ENCODE measurements at regions not wholly inside any gene's neighbourhood (a gene's known extent, or its start where the extent isn't known, plus 50 kb on each side); places are given as distances from the start of the nearest gene placed in this dataset.

DNA sequence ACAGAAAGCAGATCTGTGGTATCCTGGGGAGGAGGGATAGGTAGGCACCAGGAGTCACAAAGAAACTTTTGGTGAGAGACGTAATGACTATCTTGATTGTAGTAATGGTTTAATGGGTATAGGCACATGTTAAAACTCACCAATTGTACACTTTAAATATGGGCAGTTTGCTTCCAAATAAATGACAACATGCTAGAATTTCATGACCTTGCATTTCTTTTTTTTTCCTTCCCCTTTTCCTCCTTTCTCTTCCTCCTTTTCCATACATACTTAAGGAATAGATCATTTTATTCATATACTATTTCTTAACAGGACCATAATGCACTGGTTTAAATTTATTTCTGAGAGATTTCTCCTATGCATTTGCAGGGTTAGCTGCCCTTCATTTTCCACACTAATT lies 341.8 kb downstream of the TMEM182 start:
- DNase-seq (ENCODE audit: low spot score) = no peak

DNA sequence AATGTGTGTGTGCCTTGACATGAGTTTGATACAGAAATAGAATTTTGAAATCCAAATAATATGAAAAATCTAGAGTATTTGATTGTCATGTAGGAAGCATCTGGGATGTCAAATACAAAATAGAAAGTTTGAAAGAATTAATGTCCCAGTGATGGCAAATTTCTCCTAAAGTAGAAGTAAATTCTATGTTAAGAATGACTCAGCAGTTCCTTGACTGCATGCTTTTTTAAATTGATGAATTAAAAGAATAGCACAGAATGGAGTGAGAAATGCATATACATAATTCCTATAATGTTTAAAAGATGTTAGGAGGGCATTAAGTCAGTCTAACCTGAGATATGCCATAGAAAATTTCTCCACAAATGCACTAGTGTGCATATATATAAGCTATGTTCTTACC lies 357.5 kb downstream of the TMEM182 start:
- DNase-seq (ENCODE audit: low spot score) = no peak

DNA sequence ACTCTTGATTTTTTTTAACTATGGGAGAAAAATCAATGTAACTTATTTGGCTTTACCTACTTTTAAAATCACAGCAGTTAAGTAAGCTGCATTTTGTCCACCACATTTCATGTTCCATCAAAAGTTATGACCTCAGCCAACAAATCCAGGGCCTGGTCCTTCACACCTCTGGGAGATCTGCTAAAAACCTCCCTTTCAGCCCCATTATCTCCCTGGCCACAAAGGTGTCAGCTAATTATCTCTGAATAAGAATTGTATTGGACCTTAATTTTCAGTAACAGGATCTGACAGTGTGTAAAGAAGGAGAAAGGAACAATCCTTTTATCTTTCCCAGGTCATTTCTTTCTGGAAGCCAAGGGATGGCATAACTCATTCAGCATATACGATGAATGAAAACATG lies 359.3 kb downstream of the TMEM182 start:
- DNase-seq (ENCODE audit: low spot score) = no peak

DNA sequence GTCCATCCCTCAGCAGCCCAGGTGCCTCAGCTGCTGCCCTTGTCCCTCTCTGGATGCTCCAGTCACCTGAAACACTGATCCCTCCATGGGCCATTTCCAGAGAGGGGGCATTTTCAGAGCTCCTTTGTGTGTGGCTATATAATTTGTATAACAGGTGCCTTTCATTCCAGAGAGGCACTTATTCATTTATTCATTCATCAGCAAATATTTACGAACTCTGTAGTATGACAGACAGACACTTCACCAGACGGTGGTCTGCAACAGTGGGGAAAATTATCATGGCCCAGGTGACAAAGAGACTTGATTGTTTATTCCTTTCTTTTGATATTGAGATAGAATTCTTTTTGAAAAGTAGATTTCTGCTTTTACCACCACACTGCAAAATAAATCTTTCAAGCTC lies 361.7 kb downstream of the TMEM182 start:
- no peak for DNase-seq (ENCODE audit: low spot score)

DNA sequence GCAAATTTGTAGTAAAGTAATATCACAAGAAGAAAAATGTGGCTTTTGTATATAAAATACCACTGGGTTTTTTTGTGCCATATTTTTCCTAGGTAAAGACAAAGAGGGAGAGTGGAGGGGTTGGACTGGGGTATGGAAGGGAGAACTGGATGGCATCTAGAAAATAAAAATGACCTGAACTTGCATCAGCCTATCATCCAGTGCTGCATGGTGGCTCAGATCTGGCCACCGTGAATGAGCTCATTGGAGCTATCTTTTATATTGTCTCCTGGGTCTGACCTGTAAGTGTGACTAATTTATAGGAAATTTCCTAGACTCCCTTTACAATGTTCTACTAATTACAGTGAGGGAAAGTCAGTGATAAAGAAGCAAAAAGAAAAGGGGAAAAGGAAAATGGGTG lies 369.0 kb downstream of the TMEM182 start:
- no peak for DNase-seq (ENCODE audit: low spot score)

DNA sequence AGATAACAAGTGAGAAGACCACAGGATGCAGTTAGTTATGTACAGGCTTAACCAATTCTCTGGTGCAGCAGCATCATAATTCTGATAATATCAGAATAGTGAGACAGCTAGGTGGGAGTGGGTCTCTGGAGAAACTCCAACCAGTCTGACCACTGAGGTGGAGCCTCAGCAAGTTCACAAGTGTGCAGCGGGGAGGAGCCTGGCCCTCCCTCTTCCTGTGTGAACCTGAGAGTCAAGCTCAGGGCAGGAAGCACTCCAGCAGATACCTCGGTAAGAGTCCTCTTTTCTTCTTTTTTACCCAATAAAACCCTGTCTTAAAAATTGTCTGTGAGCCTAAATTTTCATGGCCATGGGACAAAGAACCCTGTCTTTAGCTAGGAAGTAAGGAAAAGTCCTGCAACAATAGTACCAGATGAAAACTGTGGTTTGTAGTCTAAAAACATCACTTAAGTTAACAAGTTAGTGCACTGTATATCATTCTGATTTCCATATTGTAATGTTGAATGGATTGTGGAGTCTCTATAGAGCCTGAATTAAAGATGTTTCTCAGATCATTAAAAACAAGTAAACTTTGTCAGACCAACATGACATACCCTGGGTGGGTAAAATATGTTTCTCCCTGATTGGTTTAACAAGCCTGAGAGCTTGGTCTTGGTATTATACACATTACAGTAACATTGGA lies 370.8 kb downstream of the TMEM182 start:
- no peak for DNase-seq (ENCODE audit: low spot score)

DNA sequence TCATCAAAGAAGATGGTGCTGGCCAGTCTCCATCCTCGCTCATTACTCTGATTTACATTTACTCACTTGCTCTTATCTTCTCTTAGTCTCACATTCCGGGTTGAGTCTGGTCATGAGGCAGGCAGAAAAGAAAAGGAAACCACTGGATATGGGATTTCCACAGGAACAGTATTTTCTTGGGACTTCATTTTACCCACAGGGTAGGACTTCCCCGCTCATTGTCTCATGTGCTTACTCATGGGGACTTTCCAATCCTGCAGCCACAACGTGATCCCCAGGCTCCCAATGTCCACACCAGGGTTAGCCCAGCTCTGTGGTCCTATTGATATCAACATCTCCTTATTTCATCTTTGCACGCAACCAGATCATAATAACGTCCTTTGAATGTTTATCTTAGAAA lies 373.8 kb downstream of the TMEM182 start:
- no peak for DNase-seq (ENCODE audit: low spot score)

DNA sequence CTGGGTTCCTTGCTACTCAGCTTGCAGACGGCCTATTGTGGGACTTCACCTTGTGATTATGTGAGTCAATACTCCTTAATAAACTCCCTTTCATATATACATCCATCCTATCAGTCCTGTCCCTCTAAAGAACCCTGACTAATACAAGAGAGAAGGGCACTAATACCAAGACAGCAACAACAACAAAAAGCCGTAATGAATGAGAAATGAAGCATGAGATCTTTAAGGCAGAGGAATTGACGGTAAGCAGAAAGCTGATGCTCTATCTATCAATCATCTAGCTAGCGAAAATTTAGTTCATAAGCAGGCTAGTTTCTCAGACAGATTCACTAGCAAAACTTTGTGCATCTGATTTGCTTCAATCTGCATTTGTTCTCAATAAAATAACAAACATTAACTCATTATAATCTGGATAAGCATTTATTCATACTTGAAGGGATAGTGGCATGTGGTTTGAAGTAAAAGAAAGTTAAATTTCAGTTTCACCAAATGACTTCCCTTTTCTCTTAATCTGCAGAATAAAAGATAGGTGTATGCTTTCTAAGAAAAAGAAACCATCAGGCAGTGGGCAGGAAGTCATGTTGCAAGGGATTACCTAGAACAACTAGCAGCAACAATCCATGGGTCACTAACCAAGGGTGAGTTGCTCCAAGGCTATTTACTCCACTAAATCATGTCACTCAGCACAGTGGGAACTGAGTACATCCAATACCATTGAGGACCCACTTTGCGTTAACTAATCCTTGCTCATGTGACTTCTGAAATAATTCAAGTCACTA lies 376.5 kb downstream of the TMEM182 start:
- DNase-seq (ENCODE audit: low spot score) = no peak

DNA sequence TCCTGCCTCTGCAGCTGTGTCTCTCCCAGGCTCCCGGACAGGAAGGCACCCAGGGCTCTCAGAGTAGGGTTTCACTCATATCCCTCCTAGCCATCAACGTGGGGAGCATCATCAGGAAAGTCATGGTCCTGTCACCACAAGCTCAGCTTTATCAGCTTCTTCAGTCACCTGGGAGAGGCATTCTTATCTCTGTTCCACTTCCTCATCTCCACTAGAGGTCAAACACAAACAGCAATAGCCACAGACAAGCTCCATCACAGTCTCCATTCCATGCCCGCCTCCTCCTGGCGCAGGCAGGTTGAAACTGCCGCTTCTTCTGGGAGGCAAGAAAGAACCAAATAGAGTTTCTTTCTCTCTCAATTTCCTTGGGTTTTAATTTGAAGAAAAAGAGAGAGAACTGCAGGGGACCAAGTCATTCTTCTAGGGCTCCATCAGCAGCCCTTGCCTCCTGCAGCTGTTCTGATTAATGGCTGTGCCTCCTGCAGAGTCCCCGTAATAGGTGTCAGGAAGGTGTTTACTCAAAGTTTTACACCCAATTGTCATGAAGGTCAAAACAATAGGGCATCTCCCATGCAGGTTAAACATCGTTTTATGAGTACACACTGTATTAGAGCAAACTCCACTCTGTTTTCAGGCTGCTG lies 377.9 kb downstream of the TMEM182 start:
- DNase-seq (ENCODE audit: low spot score) = no peak

DNA sequence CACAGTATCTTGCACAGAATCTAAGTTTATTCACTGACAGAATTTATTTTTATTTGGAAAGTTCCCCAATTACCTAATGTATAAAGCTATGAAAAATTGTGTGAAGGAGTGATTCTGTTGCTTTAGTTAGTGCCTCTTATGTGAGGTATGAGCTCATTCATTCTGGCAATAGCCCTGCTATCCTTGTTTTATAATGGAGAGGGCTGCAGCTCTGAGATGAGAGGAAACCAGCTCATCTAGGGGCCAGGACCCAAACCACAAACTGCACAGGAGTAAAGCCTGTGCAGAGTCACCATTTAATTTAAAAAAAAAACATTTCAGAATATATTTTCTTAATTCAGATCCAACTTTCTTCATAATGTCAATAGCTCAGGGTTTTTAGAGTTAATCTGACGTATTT lies 383.0 kb downstream of the TMEM182 start:
- no peak for DNase-seq (ENCODE audit: low spot score)

DNA sequence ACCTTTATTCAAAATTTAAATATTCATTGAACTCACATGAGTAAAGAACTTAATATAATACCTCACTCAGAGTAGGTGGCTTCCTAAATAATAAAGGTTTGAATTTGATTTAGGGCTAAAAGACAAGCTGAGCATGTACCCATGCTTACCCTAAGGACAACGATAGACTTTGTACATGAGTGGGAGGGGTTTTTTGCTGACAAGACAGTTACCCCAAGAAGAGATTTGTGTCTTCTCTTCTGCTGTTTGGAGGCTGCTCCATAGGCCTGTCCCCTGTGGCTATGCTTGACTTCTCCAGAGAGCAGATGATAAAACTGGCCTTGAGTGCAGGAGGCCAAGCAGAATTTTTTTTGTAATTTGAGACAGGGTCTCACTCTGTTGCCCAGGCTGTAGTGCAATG lies 383.9 kb downstream of the TMEM182 start:
- no peak for DNase-seq (ENCODE audit: low spot score)

DNA sequence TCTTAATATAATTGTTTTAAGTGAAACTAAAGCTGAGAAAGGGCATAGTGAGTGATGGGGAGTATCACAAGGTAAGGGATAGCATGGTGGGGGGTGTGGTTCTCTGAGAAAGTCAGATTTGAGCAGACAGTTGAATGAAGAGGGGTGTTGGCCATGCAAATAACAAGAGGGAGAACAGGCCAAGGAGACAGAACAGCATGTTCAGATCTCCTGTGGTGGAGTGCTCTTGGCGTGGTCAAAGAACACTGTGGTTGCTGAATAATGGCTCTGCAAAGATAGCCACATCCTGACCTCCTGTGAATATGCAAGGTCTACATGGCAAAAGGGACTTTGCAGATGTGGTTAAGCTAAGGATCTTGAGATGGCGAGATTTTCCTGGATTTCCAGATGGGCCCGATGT lies 389.2 kb downstream of the TMEM182 start:
- no peak for DNase-seq (ENCODE audit: low spot score)

DNA sequence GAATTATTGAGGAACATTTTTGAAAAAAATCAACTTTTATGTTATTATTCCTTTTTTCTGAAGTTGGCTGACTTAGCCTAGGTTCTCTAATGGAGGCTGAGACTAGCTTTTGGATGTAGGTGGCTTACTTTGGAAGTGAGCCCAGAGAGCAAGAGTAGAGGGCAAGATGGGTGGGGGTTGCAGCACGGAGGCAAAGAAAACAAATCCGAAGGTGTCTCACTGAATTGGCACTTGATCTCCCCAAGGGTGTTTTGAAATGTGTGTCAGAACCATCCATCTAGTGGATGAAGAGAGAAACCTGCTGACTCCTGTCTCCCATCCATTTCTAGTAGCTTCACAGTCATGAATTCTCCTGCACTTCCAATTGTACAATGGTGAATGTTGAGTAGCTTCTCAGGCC lies 390.7 kb downstream of the TMEM182 start:
- DNase-seq (ENCODE audit: low spot score) = no peak

DNA sequence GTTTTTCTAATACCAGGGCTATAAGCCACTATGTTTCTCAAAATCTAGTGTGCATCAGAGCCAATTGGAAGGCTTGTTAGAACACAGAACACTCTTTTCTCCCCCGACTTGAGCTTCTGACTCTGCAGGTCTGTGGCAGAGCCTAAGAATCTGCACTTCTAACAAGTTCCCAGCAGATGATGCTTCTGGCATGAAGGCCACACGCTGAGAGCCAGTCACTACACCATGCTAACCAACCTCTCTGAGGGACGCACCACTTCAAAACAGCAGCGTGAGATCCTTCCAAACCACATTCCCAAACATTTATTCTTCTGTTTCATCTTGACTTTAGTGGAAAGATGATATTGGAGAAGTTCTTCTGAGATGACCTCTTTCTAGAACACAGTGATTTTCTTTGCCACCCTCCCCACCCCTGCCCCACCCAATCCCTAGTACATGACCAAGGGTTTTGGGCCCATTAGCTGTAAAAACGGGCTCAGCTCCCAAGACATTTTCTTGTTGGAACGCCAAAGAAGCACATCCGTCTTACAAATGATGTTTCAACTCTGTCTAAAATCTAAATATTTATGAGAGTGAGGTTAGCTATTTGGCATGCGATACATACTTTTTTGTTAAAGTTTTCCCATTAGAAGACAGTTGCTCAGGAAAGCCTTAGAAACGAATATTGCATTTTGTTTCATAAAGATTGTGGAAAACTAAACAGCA lies 391.9 kb downstream of the TMEM182 start:
- no peak for DNase-seq (ENCODE audit: low spot score)

DNA sequence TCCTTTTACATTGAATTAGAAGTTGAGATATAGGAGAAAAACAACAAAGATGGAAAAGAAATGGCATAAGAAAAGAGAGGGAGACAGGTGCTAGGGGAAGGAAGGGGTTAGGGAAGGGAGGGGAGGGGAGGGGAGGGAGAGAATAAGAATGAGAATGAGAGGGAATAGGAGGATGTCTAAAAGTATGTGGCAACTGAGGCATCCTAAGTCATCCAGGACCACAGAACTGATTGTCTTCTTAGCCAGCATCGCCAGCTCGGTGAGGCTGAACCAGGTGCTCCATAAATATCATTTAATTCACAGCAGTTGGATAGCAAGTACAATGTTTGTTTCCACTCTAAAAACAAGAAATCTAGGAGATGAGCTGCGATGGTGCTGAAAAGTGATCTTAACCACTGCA lies 393.5 kb downstream of the TMEM182 start:
- DNase-seq (ENCODE audit: low spot score) = no peak

DNA sequence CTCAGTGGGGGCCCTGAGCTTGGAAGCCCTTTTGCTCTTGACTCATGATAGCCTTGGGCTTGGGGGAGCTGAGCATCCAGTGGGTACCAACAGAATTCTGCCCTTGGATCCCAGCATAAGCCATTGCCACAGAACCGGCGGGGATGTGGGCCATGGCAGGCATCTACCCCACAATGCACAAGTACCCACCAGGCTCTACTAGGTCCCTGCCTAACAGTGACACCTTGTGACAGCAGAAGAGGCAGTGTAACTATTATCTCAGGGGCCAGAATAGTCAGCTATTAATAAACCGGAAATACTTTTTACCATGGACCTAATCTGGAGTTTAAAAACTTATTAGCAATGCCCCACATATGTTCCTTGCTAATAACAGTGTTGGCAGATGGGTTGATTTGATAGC lies 397.2 kb downstream of the TMEM182 start:
- DNase-seq (ENCODE audit: low spot score) = no peak

DNA sequence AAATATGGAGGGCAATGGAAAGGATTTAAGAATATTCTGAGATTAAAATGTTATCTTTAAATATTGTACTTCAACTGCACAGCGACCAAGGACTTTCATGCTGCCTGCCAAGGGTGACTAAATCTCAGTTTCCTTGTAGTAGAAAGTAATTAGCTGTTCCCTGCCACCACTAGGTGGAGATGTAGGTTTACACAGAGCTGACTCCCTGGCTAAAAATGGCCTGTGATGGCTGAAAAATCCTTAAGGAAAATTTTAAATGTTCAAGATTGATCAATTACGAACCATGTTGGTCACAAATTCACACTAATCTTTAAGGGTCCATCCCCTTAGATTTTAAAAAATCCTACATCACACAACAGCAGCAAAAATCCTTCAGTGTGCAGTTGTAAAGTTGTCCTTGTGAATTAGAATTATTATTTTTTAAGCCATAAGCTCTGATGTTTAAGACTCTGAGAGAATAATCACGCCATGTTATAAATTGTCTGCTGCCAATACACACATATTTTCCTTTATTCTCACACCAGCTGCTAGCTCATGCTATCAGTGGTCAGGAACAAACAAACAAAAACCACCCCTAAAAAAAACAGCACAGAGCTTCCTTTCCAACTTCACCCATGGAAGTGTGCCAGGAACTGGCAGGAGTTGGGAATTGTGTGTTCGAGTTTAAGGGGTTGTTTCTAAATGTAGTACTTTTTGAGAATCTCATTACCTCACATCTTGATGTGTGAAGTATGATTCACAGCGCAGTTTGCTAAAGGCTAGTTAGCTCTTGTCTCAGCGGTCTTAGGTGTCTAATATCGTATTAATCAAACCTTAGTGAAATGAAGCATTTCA lies 399.8 kb downstream of the TMEM182 start:
- DNase-seq (ENCODE audit: low spot score) = peak; percentile 45

DNA sequence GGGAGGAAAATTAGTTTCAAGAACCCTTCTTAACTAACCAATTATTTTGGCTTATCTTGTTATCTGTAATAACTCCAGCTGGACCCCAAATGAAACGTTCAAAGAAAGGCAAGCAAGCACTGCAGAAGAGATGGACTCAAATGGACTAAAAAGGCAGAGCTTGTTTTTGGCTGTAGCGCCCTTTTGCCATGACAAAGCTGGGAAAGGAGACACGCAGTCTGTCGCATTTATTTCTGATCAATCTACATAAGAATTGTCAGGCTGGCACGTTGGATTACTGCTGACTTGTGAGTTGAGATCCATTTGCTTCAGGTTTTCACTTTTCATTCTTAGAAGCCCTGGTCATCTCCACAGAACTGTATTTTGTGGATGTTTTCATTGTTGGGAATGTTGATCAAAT lies 402.9 kb downstream of the TMEM182 start:
- no peak for DNase-seq (ENCODE audit: low spot score)

DNA sequence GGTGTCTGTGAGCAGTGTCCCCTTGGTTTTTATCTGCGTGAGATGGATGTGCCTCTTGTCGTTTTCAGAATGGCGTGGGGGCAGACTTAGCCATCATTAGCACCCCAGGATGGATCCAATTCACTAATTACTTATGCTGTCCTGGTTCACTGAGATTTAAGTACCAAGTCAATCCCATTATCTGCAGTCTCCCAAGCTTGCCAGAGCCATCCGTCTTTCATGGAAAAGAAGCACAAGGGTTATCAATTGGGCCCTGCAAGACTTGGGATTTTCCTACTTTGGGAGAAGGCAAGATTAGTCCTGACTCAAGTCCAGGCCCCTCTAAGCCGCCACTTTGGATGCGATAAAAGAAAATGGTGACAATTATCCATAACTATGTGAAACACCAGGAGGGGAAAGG lies 404.0 kb downstream of the TMEM182 start:
- DNase-seq (ENCODE audit: low spot score) = no peak

DNA sequence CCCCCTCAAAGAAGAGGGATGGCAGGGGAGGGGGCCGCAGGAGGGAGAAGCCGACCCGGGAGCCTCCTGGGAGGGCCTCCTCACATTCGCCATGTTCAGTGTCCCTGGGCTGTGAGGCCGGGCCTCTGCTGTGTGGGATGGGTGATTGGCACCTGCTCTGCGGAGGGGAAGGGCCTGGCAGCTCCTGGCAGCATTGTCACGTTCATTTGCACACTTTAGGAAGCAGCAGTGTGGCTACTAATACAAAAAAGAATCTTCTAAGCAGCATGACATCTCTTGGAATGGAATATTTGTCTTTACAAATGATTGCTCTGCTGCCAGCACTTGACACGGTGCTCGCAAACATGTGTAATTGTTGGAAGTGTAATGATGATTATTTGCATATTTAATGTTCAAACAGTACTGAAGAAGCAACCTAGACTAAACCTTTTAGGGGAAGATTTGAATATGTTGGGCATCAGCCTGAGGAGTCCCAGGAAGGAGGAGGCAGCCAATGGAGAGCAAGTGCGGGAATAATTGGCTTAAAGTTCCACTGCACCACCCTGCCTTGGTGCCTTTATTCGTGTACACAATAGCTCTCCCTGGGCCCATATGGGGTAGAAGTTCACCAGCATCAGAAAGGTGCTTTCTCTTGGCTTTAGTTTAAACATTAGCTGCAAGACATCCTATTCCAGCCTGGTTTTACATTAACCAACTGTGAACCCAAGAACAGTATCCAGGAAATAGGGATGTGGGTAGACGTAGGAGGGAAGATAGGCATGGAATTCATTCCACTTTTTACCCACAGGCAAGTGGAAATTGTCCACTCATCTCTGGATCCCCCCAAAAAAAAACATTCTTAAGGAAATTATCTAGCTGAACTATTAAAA lies 404.9 kb downstream of the TMEM182 start:
- DNase-seq (ENCODE audit: low spot score) = no peak

DNA sequence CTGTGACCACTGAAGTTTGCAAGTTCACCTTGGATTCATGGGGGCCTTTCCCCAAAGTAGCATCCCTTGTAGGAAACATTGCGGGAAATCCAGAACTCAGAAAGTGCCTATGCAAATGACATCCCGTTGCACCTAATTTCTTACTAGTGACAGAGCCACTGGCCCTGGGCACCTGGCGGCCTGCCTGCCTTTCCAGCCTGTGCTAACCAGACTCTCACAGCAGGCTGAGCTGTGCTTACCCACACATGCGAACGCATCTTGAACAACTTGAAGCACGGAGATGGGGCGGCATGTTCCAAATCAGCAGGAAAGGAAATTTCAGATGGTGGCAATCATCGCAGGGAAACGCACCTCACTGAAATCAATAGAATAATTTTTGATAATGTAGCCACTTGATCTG lies 405.8 kb downstream of the TMEM182 start:
- DNase-seq (ENCODE audit: low spot score) = no peak

Data from NAMALWA (cell line).